GM18519 (cell line): ENCODE measurements at regions not wholly inside any gene's neighbourhood (a gene's known extent, or its start where the extent isn't known, plus 50 kb on each side); places are given as distances from the start of the nearest gene placed in this dataset.

Experiments used
- ATAC-seq: cut with Tn5 transposase; IDR thresholded peaks from one replicate; pipeline ENCODE4 v1.9.1; 2021; ENCODE audit warnings: mild to moderate bottlenecking, moderate library complexity; ENCODE audit not compliant: unreplicated experiment, low FRiP score

DNA sequence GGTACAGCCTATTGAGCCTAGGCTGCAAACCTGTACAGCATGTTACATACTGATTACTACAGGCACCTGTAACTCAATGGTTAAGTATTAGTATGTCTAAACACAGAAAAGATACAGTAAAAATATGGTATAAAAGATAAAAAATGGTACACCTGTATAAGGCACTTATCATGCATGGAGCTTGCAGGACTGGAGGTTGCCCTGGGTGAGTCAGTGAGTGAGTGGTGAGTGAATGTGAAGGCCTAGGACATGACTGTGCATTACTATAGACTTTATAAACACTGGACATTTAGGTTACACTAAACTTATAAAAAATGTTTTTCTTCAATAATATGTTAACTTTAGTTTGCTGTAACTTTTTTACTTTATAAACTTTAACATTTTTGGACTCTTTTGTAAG is 171.3 kb downstream of the SLC28A3 start:
- no peak for ATAC-seq

DNA sequence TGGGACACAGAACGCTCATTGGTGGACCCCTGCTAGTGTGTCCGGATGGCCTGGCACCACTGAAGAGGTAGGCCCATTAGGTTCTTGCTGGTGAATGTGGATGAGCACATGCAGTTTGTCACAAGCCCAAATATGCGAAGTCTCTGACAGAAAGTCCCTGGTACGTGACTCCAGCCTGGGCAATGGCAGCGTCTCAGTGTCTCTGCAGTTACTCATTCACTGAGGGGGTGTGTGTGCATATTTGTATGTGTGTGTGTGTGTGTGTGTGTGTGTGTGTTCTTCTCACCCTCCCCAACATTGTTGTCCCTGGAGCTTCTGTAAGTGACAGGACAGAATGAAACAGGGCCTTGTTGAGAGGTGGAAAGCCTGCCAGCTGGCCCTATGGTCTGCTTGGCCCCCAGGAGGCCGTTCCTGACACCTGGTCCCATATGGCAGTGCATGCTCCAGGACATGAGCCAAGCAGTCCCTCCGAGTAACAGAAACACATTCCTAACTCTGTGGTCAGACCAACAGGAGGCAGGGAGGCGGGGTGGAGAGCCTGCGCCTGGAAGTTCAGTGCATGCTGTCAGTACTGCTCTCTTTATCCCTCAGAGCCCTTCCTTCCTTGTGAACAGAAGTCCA is 169.9 kb downstream of the SLC28A3 start:
- no peak for ATAC-seq

DNA sequence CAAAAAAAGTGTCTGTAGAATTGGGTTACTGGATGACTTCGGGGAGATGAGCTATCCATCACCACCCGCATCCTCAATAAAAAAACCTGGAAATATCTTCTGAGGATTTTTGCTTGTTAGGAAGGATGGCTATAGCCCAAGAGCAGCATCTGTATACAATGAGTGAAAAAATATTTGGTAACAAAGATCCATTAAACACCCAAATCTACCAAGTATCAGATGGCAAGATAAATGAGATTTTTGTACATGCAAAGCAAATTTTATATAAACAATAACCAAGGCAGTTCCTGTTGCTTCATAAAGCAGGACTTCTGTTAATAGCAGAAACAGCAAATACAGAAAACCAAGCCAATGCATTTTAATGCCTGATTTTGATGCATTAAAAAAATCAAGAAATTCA is 166.6 kb downstream of the SLC28A3 start:
- ATAC-seq: no peak

- no peak for ATAC-seq
Measured at GRCh38 chr9:84174486-84174885, 166.1 kb downstream of the SLC28A3 start.

- no peak for ATAC-seq
Measured at GRCh38 chr9:84177407-84177806, 163.2 kb downstream of the SLC28A3 start.

DNA sequence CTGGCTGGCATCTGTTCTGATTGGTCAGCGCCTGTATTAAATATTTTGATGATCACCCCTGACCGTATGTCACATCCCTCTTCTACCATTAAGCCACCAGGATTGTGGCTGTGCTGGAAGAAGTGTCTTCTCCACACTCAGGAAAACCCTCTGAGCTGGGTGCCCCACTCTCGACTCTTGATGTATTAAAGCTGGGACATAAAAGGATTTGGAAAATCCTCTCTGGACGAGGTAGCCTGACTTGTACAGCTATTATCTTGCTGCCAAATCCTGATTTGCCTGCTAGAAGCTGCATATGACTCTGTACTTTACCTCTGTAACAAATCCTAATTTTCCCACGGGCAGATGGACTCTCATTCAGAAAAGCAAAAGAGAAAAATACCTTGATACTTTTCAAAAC is 161.0 kb downstream of the SLC28A3 start:
- no peak for ATAC-seq

- no peak for ATAC-seq
Measured at GRCh38 chr9:84187090-84187489, 153.5 kb downstream of the SLC28A3 start.

- no peak for ATAC-seq
Measured at GRCh38 chr9:84189904-84190303, 150.7 kb downstream of the SLC28A3 start.

DNA sequence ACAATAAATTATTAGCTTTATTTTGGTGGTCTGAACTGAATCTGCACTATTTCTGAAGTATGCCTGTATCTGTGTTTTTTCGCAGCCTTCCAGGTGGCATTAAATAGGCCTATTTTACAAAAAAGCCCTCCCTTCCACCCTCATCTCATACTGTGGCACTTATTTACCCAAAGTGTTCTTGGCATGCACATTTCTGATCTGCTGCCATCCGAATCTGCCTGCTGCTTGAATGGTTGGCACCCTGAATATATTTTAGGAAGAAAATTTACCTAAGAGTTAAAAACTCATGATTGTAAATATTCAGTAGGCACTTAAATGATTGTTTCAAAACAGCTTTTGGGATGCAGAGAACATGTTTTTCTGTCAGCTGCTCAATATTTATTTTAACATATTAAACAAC is 150.1 kb downstream of the SLC28A3 start:
- ATAC-seq: no peak

DNA sequence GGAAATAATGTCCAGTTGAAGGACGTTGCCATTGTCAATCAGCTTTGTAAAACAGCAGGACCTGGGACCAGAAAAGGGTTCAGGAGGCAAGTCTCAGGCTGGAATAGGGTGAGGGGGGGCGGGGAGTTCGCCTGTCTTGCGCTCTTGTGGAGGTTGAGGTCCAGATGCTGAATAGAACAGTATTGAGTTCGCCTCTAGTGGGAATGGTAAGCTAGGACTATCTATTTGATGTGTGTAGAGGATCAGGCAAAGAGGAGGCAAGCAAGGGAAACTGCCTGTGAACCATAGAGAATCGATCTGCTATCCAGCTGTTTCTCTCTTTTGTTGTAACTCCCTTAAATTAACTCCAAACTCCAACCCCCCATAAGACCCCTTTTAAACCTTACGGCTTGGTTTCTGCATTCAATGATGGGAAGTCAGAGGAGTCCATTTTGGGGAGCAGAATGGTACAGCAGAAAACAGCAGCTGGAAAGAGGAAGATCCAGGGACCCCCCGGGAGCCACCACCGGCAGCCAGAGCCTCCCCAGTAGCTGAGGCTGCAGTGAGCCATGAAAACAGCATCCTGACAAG is 133.7 kb downstream of the SLC28A3 start:
- ATAC-seq: no peak

DNA sequence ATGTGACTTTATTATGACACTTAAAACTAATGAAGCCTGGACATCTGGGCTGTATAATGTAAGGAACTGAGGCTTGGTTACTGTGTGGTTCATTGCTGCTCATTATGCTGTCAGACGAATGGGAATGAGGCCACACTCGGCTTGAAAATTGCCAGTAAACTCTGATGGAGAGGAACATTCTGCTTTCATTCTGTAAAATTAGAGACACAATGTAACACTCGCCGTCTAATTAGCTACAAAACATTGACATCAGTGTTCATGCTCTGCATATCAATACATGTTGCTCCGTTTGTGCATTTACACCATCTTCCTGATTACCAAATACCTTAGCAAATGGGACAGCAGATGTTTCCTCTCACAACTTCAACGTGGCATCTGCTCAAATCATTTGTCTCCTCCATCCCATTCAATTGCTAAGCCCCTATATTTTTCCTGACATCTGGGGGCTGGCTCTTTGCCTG is 133.0 kb downstream of the SLC28A3 start:
- no peak for ATAC-seq

DNA sequence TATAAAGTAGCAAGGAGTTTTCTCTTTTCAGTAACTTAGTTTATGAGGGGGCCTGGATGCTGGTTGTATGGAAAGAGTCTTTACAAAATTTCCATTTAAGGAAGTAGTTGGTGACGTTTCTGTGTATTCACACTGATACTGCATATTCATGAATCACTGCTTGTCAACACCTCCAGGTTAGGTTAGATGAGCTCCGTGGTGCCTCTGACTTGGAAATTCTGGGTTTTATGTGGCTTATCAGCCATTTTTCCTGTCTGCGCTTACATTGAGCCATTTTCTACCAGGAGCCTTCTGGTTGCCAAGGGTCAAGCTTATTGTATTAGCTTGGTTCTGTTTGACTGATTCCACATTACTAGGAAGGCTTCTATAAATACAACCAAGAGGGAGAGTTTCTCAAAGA is 128.3 kb downstream of the SLC28A3 start:
- ATAC-seq: no peak

DNA sequence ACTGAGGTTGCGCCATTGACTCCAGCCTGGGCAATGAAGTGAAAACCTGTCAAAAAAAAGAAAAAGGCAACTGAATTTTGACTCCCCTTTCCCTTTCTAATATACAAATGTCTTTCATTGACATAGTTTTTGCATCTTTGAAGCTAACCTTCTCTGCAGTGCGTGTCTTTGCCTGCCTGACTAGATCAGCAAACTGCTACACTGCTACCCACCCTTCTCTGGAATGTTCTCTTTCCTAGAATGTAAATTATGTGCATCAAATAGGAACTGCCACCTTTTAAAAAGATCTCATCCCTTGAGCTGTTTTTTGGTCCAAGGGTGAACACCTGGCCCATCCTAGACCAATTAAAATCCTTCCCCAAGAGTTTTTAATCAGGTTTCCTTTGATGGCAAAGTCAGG is 127.6 kb downstream of the SLC28A3 start:
- no peak for ATAC-seq

DNA sequence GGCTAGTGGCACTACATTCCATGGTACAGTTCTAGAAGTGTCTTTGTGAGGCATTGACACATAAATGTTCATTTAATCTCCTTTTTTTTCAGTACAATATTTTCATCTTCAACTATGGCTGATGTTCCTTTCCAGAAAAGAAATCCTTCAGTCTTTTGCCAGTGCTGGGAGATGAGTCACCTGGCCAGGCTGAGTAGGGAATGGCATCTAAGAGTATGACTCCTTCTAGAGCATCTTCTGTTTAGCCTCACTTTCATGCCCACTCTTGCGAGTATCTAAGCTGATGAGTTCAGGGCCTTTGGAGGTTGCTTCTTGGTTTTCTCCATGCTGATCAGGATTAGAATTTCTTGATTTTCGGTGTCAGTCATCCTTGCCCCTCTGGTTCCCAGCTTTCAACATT is 124.4 kb downstream of the SLC28A3 start:
- no peak for ATAC-seq

DNA sequence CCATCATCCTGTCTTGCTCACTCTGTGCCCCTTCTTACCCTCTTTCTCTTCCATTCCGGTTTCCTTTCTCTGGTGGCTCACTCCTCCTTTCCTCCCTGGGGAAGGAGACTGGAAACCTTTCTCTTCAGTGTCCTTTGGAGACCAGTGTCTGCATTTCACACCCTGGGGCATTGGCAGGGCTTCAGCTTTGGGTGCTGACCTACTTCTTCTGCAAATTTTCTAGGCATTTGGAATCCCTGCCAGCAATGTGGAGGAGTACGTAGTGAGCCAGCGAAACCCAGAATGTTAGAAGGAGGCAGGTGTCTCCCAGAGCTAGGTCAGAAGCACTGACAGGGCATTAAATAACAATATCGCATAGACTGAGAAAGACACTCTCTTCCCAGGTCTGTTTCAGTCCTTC is 122.2 kb downstream of the SLC28A3 start:
- no peak for ATAC-seq

DNA sequence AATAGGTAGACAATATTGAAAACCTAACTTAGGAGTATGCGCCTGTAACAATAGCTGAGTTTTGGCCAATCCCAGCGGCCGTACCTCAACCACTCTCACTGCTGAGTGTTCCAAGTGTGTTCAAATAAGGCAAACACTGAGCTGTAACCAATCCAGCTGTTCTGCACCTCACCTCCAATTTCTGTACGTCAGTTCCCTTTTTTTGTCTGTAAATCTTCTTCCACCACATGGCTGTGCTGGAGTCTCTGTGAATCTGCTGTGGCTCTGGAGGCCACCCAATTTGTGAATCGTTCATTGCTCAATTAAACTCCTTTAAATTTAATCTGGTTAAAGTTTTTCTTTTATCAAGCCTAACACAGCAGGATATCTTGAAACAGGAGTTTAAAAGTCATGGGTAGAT is 116.3 kb downstream of the SLC28A3 start:
- ATAC-seq: no peak
